HG02678 (cell line): ENCODE measurements at regions not wholly inside any gene's neighbourhood (a gene's known extent, or its start where the extent isn't known, plus 50 kb on each side); places are given as distances from the start of the nearest gene placed in this dataset.

ENCODE experiments used
- ATAC-seq: cut with Tn5 transposase; IDR thresholded peaks from one replicate; pipeline ENCODE4 v1.9.1; 2021; ENCODE audit warnings: mild to moderate bottlenecking, moderate library complexity; ENCODE audit not compliant: unreplicated experiment

DNA sequence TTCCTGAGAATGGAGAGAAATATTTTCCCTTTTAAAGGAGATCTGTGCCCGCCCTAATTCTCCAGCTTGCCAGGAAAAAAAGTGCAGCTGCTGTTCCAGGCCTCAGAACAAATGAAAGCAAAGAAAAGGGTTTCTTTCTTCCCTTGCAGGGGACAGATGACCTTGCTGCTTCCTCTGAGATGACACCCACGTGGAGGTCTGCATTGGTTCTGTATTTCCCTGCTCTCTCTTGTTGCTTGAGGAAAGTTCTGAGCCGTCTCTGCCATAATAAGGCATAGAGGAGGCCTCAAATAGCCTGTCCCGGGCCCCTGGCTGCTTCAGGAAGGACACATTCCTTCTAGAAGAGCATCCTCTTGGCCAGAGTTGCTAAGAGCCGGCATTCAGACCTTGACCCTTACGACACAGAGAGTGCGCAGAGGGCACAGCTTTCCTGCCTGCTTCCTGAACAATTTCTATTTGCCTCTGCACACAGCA lies 501.8 kb upstream of the SULF2 start:
- ATAC-seq = no peak

DNA sequence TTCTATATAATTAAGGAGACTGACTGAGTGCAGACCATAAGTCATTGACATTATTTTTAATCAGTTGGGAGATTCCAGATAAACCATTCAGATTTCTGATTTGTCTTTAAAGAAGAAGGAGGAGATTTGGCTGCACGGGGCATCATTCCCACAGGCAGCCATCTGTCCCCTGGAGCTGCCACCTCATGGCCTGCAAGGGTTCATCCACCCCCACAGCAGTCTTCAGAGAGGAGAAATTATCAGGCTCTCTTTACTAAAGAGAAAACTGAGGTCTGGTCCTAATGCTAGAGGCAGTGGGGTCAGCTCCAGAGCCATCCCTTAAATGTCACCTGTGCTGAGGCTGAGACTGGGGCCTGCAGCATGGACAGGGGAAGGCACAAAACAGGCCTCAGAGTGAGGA lies 501.3 kb upstream of the SULF2 start:
- no peak for ATAC-seq

DNA sequence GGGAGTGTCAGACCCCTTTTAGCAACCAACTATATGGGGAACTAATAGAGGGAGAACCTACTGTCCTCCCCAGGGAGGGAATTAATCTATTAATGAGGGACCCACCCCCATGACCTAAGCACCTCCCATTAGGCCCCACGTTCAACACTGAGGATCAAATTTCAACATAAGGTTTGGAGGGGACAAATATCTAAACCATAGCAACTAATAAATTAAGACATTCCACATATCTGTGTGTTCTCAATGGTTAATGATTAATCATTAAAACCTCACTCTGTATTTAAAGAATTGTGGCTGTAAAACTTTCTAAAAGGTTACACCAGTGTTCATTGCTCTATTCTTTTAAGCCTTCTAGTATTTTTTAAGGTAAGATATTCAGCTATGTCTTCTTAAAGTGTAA lies 500.4 kb upstream of the SULF2 start:
- ATAC-seq = no peak

DNA sequence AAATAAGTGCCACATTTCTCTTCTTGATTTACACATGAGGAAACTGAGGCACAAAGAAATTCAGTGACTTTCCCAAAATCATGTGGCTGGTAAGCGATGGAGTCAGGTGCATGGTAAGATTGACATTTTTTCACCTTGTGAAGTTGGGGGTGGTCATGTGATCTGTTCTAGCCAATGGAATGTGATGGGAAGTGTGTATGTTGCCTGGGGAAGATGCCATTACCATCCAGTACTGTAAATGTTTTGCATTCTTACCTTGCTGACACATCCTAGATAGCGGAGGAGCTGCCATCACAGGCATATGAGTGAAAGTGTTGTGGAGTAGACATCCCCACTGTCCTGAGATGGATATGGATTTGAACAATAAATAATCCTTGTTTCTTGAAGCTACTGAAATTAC lies 499.6 kb upstream of the SULF2 start:
- no peak for ATAC-seq

DNA sequence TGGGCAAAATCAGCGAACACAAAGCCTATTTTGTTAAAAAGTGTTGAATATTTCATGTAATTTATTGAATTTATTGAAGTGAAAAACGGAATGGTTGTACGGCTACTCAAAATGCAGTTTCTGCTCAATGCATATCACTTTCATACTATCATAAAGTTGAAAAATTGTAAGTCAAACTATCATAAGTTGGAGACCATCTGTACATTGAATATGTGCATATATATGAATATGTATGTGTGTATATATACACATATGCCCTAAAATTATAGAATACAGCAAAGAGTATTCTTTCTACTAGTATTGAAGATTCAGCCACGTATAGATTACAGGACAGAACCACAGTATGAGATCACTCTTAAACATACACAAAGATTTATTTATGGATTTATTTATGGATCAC lies 499.0 kb upstream of the SULF2 start:
- ATAC-seq = no peak

DNA sequence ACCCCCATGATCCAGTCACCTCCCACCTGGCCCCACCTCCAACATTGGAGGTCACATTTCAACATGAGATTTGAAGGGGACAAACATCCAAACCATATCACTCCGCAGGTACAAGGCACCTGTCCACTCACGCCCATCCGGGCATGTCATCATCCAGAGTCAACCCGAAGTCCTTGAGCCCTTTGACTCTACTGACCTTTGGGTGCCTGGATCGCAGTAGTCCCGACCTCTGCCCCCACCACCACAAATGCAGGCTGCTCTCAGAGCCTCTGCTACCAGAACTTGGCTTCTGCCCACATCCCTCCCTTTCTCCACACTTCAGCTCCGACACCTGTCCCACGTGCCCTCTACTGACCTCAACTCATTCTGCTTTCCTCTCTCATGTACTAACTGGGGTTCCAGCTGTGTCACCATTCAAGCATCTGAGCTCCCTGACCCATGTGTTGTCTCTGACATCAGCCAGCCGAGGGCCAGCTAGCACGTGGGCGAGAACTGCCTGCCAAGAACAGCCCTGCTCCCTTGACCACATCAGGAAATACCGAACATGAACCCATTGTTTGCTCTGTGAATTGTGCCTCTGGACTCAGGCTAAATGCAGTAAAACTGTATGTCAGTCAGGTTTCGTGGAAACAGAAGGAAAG lies 498.3 kb upstream of the SULF2 start:
- no peak for ATAC-seq

DNA sequence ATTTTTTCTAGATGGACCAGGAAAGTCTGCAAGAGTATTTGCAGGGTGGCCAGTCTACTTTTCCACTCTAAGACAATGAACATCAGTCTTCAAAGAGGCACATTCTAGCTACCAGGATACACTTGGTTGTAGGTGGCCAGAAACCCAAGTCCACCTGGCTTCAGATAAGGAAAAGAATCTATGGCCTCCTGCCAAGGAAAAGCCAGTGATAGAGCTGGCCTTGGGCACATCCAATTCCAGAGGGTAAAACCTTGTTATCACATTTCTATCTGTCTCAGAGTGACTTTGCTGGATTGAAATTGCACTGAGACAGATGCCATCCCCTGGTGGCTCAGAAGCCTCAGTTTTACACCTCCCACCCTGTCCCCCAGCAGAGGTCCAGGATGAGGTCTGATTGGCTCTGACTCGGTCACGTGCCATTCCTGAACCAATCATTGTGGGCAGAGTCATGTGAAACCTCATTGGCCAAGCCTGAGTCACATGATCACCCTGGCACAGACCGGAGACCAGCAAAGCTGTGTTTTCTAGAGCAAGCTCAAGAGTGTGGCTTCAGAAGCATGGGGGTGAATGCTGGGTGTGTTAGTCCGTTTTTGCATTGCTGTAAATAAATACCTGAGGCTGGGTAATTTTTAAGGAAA lies 497.4 kb upstream of the SULF2 start:
- ATAC-seq = no peak

DNA sequence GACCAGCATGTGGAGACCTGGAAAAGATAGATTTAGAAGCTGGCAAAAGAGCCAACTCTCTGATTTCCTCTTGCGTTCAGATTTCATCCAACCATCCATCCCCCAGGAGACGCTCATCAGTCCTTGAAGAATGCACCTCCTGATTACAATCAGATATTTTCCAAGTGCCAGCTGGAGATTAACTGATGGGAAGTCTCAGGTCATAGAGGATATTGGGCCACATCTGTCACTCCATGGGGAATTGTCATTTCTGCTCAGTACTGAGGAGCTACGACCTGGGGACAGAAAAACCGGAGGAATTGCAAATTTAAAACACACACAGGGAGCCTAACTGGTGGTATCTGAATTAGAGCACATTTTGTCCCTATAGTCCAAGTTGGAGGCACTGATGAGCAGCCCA lies 496.2 kb upstream of the SULF2 start:
- no peak for ATAC-seq

DNA sequence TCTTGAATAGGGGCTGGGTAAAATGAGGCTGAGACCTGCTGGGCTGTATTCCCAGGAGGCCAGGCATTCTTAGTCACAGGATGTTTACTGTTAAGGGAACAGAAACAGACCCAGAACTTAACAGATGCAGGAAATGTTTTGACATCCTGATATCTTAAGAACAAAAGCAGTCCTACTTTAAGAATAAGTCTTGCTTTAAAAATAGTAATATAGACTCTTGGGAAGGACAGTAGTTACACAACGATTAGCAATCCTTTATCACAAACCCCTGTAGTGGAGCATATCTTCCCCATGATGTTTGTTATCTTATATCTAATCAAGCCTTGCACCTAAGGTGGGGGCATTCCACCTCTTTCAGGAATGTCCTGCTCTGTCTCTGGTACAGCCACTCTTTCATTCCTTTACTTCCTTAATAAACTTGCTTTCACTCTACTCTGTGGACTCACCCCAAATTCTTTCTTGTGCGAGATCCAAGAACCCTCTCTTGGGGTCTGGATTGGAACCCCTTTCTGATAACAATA lies 493.7 kb upstream of the SULF2 start:
- no peak for ATAC-seq

DNA sequence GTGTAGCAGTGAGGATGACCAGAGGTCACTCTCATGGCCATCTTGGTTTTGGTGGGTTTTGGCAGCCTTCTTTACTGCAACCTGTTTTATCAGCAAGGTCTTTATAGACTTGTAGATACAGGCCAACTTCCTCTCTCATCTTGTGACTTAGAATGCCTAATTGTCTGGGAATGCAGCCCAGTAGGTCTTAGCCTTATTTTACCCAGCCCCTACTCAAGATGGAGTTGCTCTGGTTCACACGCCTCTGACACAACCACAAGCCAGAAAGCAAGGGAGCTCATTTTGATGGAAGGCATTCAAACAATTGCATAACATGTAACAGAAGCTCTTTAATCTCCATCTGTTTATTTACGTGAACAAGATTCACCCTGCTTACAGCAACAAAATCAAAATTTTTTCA lies 492.0 kb upstream of the SULF2 start:
- no peak for ATAC-seq

DNA sequence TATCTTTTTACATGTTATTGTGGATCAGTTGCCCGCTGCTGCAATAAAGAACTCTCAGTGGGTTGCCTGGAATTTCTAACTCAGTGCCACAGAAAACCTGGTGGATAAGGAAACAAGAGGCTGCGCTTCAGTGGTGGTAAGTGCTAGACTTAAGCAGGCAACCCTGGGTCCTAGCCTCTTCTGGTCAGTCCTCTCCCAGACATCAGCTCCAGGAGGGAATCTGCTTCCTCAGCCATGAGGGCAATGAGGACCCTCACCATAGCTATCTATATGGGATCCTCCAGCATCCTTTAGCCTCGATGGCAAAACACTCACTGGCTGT lies 490.7 kb upstream of the SULF2 start:
- ATAC-seq = no peak

DNA sequence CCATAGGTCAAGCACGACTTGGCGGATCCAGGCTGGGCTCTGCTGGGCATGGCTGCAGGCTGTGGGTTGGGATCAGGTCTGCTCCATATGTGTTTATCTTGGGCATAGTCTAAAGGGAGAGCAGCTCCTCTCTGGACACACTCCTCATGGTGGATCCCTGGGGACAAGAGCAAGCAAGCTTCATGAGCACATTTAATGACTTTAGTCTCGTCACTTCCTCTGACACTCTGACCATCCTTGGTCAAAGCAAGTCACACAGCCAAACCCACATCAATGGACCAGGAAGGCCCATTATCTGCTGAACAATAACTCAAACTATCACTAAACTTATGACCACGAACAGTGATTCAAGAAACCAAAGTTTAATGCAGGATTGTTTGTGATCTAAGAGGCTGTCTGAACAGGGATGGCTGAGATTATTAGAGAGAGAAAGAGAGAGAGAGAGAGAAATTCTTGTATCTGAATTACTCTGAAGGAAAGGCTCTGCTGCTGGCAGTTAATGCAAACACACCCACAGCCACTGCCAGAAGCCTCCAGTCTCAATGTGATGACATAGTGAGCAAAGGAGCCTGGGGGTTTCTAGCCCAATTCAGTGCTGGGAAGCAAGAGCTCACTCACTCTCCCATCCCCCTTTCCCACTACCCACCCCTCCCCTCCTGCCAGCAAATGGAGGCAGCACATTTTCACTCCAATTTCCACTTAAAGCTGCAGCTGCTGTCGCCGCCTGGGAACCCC lies 490.2 kb upstream of the SULF2 start:
- ATAC-seq = no peak

DNA sequence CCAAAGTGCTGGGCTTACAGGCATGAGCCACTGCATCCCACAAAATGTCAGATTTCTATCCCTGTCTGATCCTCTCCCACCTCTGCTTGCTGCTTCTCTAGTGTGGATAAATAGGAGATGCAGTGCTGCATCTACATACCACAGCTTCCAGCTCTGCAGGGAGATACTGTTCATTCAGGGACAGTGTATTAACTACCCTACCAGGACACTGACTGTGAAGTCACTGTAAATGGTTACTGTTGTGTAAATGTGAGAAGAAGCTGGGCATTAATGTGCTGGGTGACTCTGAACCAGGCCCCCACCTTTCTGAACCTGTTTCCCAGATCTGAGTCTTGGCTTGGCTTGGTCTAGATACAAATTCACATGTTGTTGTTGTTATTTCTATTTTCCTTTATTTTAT lies 488.6 kb upstream of the SULF2 start:
- ATAC-seq = no peak

DNA sequence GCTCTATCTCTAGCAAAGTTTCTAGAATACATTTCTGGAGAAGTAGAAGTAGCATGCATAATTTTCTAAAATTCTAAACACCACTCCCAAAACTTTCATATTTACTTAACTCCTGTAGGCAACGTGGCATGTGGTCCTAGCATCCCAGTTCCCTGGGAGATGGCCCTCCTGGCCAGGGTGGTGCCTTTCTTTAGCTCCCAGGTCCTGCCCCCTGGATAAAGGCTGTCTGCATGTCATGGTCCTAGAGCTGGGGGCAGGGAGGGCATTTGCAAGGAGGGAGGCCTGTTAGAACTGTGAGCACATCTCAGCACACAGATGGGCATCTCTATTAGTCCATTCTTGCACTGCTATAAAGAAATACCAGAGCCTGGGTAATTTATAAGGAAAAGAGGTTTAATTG lies 485.6 kb upstream of the SULF2 start:
- ATAC-seq = no peak

DNA sequence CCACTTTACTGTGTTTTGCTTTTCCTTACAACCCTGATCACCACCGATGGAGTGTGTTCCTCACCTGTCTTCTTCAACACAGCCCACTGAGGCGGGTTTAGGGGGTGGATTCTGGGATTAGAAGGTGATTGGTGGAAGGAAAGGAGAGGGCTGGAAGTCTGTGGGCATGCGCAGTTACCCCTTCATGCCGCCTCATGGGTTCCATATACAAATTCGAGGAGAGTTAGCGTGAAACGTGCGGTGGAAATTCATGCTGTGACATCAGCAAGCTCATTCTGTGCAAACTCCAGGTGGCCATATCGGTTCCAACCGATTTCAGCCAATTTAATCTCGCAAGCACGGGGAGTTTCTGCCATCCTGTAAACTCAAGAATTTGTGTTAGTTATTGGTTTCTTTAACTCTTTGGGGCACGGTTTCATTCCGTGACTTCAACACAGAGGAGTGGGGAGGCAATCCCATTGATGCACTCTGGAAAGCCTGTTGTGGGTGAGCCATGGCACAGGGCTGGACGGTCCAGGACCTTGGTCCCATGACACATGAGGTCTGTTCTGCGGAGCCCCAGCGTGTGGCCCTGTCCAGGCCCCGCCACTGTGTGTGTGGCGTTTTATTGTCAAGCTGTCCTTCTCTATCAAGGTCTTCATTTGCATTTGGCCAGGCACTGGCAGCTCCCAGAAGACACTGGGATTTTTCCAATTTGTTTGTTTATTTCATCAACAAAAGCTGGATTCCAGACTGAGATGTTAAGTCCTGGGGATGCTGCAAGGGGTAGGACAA lies 482.8 kb upstream of the SULF2 start:
- ATAC-seq = no peak

DNA sequence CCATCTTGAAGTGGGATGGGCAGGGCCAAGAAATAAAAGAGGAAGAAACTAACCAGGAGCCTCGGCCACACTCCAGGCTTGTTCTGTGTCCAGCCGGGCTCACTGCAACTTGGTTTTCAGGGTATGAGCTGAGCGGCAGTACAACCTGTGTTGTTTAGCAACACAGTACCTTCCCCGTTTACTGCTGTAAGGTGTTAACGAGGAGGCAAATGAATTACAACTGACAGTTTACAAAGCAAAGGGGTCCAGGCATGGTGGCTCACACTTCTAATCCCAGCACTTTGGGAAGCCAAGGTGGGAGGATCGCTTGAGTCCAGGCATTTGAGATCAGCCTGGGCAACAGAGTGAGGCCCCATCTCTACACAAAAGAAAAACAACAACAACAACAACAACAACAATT lies 481.3 kb upstream of the SULF2 start:
- ATAC-seq = no peak

DNA sequence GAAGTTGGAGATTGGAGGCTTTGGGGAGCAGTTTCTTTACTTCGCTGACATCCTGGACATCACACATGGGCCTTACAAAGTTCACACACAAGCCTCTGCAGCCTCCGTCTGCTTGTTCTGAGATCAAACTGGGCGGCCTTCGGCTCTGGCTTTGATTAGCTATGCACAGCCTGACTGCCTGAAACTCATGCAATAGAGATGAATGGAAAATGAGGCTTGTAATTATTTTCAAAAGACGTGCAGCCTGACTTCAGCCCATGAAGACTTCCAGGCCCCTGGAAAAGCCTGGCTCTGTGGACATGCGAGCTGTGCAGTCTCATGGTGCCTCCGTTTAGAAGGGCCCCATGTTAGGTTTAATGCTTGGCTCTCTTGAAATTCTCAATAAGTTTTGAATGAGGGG lies 480.5 kb upstream of the SULF2 start:
- ATAC-seq = no peak

DNA sequence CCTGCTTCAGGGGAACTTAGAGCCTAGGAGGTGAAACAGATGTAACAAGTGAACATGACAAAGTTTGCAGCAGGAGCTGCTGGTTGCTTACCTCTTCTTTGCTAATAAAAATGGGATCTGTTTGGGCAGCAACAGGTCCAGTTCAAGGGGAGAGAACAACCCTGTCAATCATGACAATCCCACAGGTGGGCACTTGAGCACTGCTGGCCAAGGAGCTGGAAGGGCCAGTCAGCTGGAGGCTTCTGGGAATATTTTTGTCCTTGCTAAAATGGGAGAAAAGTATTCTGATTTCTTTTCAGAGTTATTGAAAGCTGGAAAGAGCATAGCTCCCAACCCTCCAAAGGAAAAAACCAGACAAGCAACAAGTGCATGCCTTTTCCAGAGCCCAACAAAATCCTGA lies 477.7 kb upstream of the SULF2 start:
- no peak for ATAC-seq

DNA sequence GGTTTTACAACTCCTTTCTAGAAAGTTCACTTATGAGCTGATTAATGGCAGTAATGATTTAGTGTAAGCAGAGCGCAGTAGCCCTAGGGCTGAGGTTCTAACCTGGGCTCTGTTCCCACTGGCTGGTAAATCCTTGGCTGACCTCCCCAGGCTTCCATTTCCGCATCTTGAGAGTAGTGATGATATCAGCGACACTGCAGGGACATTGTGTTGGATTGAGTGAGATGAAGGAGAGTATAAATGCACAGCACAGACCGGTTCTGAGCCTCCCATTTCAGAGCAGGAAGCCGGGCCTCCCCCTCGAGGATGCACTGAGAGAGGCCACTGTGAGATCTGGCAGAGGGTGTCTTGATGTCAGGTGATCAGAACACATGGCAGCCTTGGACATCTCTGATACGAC lies 477.2 kb upstream of the SULF2 start:
- no peak for ATAC-seq

DNA sequence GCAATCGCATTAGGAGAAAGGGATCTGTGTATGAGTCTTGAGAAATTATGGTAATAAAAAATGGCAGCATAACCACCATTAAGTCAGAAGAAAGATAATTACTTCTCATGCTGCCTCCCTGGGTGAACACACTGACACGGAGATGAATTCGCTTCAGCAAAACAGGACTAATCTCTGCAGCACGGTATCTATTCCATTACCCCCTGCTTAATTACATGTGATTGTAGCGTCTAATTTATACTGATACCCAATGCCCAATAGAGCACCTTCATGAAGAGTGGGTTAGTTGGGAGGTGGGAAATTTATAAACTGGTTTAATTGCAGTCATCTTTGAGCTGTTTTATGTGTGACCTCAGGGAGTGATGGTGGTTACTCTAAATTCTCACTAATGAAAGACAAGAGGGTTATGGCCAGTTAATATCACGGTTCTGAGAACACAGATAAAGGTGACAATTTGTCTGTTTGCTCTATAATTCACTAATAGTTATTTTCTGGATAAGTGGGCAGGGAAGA lies 476.2 kb upstream of the SULF2 start:
- no peak for ATAC-seq

DNA sequence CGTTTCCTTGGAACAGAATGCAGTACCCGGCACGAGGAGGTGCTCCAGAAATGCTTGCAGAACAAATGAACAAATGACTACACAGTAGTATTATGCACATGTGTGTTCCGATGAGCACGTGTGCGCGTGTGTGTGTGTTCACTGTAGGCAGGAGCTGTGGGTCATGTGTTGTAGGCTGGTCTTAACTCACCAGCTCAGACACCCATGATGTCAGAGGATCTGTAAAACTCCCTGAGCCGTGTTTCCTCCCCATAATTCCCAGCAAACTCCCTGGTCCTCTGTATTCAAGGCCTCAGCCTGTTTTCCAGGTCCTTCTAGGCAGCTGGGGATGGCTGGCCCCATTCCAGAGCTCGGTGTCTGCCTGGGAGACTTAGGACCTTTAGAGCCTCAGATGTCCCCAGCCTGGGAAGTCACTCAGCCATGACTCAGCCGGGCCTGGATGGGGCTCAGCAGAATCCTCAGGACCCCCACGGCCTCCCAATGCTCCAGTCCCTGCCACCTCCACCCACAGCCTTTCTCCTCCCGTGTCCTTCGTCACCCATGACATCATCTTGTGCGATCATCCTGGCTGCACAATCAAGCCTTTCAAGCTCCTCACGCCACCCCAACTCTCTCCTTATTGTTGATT lies 475.0 kb upstream of the SULF2 start:
- ATAC-seq = no peak
